Upper lobe of right lung (tissue), 1 donor: ENCODE measurements at regions not wholly inside any gene's neighbourhood (a gene's known extent, or its start where the extent isn't known, plus 50 kb on each side); places are given as distances from the start of the nearest gene placed in this dataset.

Source experiments
- ATAC-seq: fragments of 200-7000 bp; cut with Tn5 transposase; one replicate; pipeline ENCODE4 v1.9.1; 2020; ENCODE audit warnings: mild to moderate bottlenecking, moderate library complexity
- DNase-seq: peaks from one replicate; pipeline ENCODE4 v3.0.0-alpha.2; 2020
- H3K27ac ChIP-seq: fragments of 200-600 bp; one replicate; pipeline ENCODE4 v1.8.0; 2022
- H3K27me3 ChIP-seq: fragments of 200-600 bp; one replicate; pipeline ENCODE4 v1.8.0; 2022; ENCODE audit warnings: mild to moderate bottlenecking
- H3K36me3 ChIP-seq: fragments of 200-600 bp; one replicate; pipeline ENCODE4 v1.8.0; 2022
- H3K4me1 ChIP-seq: fragments of 200-600 bp; one replicate; pipeline ENCODE4 v1.8.0; 2022
- H3K4me3 ChIP-seq: fragments of 200-600 bp; one replicate; pipeline ENCODE4 v1.8.0; 2022; ENCODE audit warnings: mild to moderate bottlenecking
- H3K9me3 ChIP-seq: fragments of 200-600 bp; one replicate; pipeline ENCODE4 v1.8.0; 2022
- intact Hi-C: fragments of 100-400 bp; cut with DNase I; formaldehyde crosslinking; loops from one replicate; pipeline ENCODE4 v1.11.0; 2022
- TF ChIP-seq, protein P1 (sequence below): fragments of 200-600 bp; IDR thresholded peaks from one replicate; pipeline ENCODE4 v1.8.0; 2022; ENCODE audit warnings: antibody characterized with exemption
- donor health status: DM: no; HTN: yes; CAD: no; lungs with severe emphysema.

DNA sequence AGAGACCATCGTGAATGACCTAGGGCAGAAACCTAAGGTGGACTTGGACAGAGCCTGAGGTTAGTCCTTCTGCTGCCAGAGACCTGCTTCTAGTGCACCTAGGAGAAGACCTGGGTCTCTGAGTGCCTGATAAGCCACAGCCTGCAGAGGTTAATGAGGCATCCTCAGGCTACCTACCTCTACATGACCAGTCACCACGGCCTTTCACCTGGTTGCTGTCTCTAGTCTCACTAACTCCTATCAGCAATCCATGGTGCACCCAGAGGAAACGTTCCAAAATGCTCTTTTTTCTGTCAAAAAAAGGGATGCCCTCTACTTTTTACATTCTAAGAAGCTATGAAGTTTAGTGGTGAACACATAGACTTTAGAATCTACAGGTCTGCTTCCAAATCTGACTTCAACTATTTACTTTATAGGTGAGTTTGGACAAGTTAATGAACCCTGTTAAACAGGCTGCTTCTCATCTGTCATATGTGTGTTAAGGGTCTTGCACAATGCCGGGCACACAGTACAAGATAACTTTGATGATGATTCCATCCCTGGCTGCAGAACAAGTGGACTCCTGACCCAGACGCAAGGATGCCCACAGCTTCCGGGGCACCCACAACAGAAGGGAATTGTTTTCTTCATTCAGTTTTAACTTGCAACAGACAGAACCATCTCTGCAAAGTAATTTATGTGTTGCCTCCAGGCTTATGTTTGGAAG, 469.9 kb upstream of the CDH5 start:
- intact Hi-C loops: no loop called here
- Histone ChIP-seq H3K36me3 (no peaks in the 10 kb centered on the region), H3K27me3 (no peaks in the 10 kb centered on the region), H3K4me3 (no peak overlapping the region), H3K9me3 (no peaks in the 10 kb centered on the region), H3K27ac (no peak overlapping the region), H3K4me1 (no peaks in the 10 kb centered on the region)
- DNase-seq: no peak
- TF ChIP-seq, protein P1, sequence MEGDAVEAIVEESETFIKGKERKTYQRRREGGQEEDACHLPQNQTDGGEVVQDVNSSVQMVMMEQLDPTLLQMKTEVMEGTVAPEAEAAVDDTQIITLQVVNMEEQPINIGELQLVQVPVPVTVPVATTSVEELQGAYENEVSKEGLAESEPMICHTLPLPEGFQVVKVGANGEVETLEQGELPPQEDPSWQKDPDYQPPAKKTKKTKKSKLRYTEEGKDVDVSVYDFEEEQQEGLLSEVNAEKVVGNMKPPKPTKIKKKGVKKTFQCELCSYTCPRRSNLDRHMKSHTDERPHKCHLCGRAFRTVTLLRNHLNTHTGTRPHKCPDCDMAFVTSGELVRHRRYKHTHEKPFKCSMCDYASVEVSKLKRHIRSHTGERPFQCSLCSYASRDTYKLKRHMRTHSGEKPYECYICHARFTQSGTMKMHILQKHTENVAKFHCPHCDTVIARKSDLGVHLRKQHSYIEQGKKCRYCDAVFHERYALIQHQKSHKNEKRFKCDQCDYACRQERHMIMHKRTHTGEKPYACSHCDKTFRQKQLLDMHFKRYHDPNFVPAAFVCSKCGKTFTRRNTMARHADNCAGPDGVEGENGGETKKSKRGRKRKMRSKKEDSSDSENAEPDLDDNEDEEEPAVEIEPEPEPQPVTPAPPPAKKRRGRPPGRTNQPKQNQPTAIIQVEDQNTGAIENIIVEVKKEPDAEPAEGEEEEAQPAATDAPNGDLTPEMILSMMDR: no peak
- ATAC-seq: no peak

DNA sequence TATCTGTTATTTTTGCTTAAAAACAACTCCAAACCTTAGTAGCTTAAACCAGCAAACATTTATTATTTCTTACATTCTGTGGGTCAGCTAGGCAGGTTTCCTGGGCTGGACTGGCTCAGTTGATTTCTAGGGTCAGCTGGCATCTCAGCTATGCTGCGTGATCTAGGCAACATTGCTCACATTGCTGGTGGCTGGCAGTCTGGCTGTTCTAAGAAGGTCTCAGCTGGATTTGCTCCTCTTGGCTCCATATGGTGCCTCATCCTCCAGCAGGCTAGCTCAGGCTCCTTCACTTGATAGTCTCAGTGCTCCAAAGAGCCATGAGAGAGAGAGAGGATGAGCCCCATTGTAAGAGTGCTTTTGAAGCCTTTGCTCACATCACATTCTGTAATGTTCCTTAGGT, 470.6 kb upstream of the CDH5 start:
- no peak overlapping the region for H3K4me3 ChIP-seq
- no peak for DNase-seq
- TF ChIP-seq, protein P1: no peak

DNA sequence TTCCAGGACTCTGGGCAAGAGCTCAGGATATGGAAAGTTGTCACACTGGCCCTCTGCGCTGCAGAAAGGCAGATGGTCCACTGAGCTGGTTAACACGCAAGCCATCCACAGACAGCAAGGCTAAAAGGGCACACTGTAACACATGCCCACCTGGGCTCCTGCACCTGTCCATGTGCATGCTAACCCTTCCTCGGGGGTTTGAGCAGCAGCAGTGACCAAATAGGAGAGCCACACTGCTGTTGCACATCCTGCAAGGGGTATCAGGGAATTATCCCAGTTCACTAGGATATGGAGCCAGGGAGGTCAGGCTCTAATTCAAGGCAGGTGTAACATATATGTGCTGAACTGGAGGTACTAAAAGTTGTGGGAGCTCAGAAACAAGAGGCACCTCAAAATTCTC, 471.0 kb upstream of the CDH5 start:
- TF ChIP-seq, protein P1: no peak
- no peak for DNase-seq
- H3K27ac ChIP-seq: no peak overlapping the region
- H3K36me3 ChIP-seq: no peaks in the 10 kb centered on the region
- no peaks in the 10 kb centered on the region for H3K4me1 ChIP-seq
- intact Hi-C loops: no loop called here
- no peak for ATAC-seq
- no peaks in the 10 kb centered on the region for H3K27me3 ChIP-seq
- H3K4me3 ChIP-seq: no peak overlapping the region
- H3K9me3 ChIP-seq: no peaks in the 10 kb centered on the region

More for the DNA sequence above, 470.6 kb upstream of the CDH5 start:
- ATAC-seq: no peak
- no peaks in the 10 kb centered on the region for H3K27me3 ChIP-seq
- no peak overlapping the region for H3K27ac ChIP-seq
- H3K36me3 ChIP-seq: no peaks in the 10 kb centered on the region
- no peaks in the 10 kb centered on the region for H3K4me1 ChIP-seq
- intact Hi-C loops: no loop called here
- H3K9me3 ChIP-seq: no peaks in the 10 kb centered on the region

DNA sequence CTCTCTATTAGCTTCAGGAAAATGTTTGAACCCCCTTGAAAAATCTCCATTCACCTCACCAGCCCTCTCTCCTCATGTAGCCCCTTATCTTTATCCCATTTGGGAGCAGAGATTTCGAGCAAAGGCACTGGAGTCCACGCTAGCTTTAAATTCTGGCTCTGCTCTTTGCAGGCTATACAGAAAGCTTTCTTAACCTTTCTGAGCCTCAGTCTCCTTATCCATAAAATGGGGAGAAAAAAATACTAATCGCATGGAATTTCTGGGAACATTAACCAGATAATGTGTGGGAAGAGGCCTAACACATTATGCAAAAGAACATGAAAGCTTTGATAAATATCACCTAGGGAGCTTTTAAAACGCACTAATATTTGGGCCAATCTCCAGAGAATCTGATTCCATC, 476.3 kb upstream of the CDH5 start:
- intact Hi-C loops: no loop called here
- no peak for DNase-seq
- no peak overlapping the region for H3K4me3 ChIP-seq
- no peak for ATAC-seq
- H3K27ac ChIP-seq: no peak overlapping the region
- no peaks in the 10 kb centered on the region for H3K4me1 ChIP-seq
- TF ChIP-seq, protein P1: no peak
- no peaks in the 10 kb centered on the region for H3K27me3 ChIP-seq
- H3K36me3 ChIP-seq: no peaks in the 10 kb centered on the region
- H3K9me3 ChIP-seq: no peaks in the 10 kb centered on the region

DNA sequence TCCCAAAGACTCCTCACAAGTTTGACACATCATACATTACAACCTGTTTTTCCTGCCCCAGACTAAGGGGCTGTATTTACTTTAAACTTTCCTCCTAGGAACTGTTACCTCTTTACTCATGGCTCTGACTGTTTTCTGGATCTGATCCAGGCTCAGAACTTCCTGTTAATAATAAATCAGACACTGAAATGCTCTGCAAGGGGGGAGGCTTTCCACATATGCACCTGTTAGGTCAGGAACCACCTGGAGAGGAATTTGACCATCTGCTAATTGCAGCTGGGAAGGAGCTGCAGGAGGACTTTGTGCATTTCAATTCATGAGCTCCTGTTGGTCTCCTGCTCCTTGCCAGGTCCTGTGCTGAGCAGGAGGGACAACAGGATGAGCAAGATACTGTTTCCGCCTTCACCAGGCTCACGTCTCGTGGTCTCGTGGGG, 476.9 kb upstream of the CDH5 start:
- intact Hi-C loops: no loop called here
- ATAC-seq (no peak), DNase-seq (no peak)
- Histone ChIP-seq H3K27ac (no peak overlapping the region), H3K9me3 (no peaks in the 10 kb centered on the region), H3K4me3 (no peak overlapping the region), H3K27me3 (no peaks in the 10 kb centered on the region), H3K4me1 (no peaks in the 10 kb centered on the region), H3K36me3 (no peaks in the 10 kb centered on the region)
- TF ChIP-seq, protein P1: no peak

DNA sequence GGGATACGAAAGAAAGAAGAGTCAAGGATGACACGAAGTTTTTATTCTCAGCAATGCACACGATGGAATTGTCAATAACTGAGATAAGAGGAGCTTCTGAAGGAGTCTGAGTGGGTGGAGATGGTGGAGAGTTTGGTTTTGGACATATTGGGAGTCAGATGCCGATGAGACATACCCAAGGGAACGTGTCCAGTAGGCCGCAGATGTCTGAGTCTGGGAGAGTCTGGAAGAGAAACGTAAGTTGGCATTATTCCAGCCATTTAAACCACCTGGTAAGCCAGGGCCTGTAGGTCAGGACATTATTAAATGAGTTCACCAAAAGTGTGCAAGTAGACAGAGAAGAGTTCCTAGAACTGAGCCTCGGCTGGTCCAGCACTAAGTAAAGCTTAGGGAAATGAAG, 478.3 kb upstream of the CDH5 start:
- H3K4me3 ChIP-seq: no peak overlapping the region
- H3K27ac ChIP-seq: no peak overlapping the region
- H3K9me3 ChIP-seq: no peaks in the 10 kb centered on the region
- no peaks in the 10 kb centered on the region for H3K36me3 ChIP-seq
- TF ChIP-seq, protein P1: no peak
- no peak for ATAC-seq
- H3K4me1 ChIP-seq: no peaks in the 10 kb centered on the region
- intact Hi-C loops: no loop called here
- no peak for DNase-seq
- H3K27me3 ChIP-seq: no peaks in the 10 kb centered on the region
